Astrocyte of the cerebellum (primary cell): ENCODE measurements at regions not wholly inside any gene's neighbourhood (a gene's known extent, or its start where the extent isn't known, plus 50 kb on each side); places are given as distances from the start of the nearest gene placed in this dataset.
"Not testable (repeated sequence)": the region's sequence is repeated elsewhere in the genome, so short reads cannot be mapped to it uniquely, and the experiment has no call there.

Source experiments
- DNase-seq: peaks from one replicate; pipeline ENCODE4 v3.0.0-alpha.2; 2011; ENCODE audit warnings: low read depth
- H3K4me3 ChIP-seq: 2 replicates; pipeline ENCODE4 v1.5.1; 2011; ENCODE audit warnings: mild to moderate bottlenecking, low read depth, low read length, moderate library complexity
- in situ Hi-C: cut with HindIII; loops from 2 replicates; pipeline ENCODE4 v1.10.0; 2017; ENCODE audit warnings: low sequenced_read_pairs
- TF ChIP-seq, protein P1 (sequence below): IDR thresholded peaks from 2 replicates; pipeline ENCODE4 v1.5.1; 2012; ENCODE audit warnings: low read length, low read depth, moderate library complexity, mild to moderate bottlenecking; ENCODE audit errors: missing control alignments

DNA sequence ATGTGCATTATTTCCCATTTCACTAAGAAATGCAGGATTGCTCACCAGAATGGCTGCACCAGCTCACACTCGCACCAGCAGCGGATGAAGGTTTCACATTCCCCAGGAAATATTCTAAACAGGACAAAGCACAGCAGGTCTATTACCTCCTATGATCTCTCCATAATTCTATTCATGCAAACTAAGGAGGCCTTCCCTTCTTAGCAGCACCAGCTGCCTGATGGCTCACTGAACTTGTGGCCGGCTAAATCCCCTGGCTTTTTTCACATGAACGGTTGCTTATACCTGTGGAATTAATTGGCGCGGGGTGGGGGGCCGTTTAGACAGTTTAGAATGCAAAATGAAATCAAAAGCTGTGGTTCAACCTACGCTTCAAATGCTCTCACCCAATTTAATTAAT, 73.5 kb upstream of the SRD5A3 start:
- no peak for DNase-seq
- H3K4me3 ChIP-seq, result no peak overlapping the region
- in situ Hi-C loops, result no loop called here
- TF ChIP-seq, protein P1, sequence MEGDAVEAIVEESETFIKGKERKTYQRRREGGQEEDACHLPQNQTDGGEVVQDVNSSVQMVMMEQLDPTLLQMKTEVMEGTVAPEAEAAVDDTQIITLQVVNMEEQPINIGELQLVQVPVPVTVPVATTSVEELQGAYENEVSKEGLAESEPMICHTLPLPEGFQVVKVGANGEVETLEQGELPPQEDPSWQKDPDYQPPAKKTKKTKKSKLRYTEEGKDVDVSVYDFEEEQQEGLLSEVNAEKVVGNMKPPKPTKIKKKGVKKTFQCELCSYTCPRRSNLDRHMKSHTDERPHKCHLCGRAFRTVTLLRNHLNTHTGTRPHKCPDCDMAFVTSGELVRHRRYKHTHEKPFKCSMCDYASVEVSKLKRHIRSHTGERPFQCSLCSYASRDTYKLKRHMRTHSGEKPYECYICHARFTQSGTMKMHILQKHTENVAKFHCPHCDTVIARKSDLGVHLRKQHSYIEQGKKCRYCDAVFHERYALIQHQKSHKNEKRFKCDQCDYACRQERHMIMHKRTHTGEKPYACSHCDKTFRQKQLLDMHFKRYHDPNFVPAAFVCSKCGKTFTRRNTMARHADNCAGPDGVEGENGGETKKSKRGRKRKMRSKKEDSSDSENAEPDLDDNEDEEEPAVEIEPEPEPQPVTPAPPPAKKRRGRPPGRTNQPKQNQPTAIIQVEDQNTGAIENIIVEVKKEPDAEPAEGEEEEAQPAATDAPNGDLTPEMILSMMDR, result no peak

DNA sequence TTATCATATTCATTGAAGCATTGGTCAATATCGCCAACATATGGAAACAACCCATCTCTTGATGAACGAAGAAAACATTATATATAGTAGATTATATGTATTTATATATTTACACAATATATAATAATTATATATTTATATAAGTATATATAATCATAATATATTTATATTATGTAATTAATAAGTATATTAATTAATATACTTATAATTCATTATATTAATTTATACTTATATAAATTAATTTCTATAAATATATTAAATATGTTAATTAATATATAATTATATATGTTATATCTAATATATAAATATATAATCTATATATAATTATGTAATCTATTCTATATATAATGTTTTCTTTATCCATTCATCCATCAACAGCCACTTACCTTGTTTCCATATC, 69.0 kb upstream of the SRD5A3 start:
- in situ Hi-C loops, result no loop called here
- TF ChIP-seq, protein P1, result no peak
- DNase-seq, result no peak
- H3K4me3 ChIP-seq, result no peak overlapping the region

DNA sequence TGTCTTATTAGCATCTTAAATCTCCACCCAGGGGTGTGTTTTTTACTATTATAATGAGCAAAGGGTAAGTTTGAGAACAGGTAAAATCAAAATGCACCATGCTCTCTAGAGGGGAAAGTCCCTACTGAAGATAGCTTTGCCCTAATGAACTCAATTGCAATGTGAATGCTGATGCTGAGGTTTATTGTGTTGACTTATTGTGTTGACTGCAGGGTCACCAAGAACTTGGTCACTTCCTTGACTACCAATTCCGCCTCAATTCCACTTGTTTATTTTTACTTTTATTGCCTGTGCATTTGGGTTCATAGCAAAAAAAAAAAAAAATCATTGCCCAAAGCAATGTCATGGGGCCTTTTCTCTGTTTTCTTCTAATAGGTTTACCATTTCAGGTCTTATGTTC, 67.7 kb upstream of the SRD5A3 start:
- no peak for DNase-seq
- no peak overlapping the region for H3K4me3 ChIP-seq
- in situ Hi-C loops, result no loop called here
- TF ChIP-seq, protein P1, result no peak

DNA sequence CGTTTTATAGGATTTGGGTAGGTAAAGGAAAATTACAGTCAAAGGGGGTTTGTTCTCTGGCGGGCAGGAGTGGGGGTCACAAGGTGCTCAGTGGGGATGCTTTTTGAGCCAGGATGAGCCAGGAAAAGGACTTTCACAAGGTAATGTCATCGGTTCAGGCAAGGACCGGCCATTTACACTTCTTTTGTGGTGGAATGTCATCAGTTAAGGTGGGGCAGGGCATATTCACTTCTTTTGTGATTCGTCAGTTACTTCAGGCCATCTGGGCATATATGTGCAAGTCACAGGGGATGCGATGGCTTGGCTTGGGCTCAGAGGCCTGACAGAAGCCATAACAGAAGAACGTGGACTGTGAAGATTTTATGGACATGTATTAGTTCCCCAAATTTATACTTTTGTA, 65.6 kb upstream of the SRD5A3 start:
- H3K4me3 ChIP-seq, DNase-seq, in situ Hi-C loops: not testable (repeated sequence)

DNA sequence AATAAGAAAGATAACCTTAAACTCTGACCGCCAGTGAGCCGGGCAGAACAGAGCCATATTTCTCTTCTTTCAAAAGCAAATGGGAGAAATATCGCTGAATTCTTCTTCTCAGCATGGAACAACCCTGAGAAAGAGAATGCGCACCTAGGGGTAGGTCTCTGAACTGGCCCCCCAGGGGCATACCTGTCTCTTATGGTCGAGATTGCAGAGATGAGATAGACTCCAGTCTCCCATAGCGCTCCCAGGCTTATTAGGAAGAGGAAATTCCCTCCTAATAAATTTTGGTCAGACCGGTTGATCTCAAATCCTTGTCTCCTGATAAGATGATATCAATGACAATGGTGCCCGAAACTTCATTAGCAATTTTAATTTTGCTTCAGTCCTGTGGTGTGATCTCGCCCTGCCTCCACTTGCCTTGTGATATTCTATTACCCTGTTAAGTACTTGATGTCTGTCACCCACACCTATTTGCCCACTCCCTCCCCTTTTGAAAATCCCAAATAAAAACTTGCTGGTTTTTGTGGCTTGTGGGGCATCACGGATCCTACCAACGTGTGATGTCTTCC, 64.8 kb upstream of the SRD5A3 start:
- not testable (repeated sequence) for DNase-seq

DNA sequence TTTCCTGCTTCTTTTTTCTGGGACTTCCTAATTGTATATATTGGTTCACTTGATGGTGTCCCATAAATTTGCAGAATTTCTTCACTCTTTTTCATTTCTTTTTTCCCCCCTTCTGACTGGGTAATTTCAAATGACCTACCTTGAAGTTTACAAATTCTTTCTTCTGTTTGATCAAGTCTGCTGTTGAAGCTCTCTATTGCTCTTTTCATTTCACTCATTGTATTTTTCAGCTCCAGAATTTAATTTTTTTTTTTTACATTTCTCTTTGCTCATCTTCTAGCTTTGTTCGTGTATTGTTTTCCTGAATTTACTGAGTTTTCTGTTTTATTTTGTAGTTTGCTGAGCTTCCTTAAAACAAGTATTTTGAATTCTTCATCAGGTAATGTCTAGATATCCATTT, 61.7 kb upstream of the SRD5A3 start:
- no peak for DNase-seq
- in situ Hi-C loops, result no loop called here
- TF ChIP-seq, protein P1, result no peak
- no peak overlapping the region for H3K4me3 ChIP-seq

More for the DNA sequence above, 64.8 kb upstream of the SRD5A3 start:
- in situ Hi-C loops, H3K4me3 ChIP-seq: not testable (repeated sequence)

DNA sequence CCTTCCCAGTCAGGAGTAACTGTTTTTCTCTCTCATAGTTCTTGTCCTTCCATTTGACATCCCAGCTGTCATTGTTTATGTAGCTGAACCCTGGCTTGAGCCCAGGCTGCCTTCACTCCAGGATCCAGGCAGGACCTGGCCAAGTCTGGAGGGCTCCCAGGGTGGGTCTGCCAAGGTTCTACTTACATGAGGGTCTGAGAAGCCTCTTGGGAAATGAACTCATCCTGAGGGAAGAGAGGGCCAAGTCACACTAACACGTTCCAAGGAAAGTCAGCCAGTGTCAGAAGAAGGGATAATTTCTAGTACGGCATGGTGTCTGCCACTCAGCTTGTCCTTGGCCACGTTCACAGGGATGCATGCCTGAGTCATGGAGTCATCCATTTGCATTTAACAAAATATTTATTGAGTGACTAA, 54.8 kb upstream of the SRD5A3 start:
- in situ Hi-C loops, result no loop called here
- TF ChIP-seq, protein P1, result no peak
- no peak overlapping the region for H3K4me3 ChIP-seq
- no peak for DNase-seq

DNA sequence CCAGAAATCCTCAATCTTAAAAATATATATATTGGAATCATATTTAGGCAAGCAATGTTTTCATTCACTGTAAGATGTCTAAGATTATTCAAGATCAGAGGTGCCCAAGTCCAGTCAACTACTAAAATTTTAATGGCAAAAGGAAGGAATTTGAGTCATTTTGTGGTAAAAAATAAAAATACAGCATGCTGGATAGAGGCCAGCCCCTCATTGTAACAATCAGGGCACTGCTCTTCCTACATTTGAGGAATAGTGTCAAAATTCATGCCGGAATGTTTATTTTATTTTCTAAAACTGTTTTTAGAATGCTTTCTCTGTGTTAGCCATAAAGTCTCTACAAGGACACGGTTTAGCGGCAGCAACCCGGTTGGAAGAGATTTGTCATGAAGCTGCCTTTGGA, 49.9 kb upstream of the SRD5A3 start:
- in situ Hi-C loops, result no loop called here
- DNase-seq, result no peak
- no peak overlapping the region for H3K4me3 ChIP-seq
- TF ChIP-seq, protein P1, result no peak
